ENCODE measurements at regions not wholly inside any gene's neighbourhood (a gene's known extent, or its start where the extent isn't known, plus 50 kb on each side); places are given as distances from the start of the nearest gene placed in this dataset.

DNA sequence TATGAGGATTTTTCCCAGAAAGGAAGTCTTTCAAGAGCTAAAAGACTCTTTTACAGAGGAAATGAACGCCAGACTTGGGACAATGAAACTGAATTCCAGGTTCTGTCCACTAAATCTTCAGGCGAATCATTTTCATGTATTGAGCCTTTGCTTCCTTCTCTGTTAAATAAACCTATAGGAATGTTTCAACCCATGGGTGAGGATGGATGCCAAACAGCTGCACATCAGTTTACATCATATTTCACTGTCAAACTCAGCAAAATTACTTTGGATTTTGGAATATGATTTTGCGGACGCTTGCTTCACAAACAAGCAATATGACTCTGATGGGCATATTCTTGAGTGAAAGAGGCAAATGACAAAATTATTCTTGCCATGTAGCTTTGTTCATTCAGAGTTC lies 256.1 kb upstream of the ZNF521 start:
- H4K20me1 ChIP-seq (ENCODE audit: insufficient read depth, low read length), result no peaks in the 10 kb centered on the region
- no peak overlapping the region for H3K27ac ChIP-seq (ENCODE audit: low read depth, low read length, poor library complexity, severe bottlenecking)
- H3K4me3 ChIP-seq (ENCODE audit: low read depth, low read length, poor library complexity, severe bottlenecking), result no peak overlapping the region
- no peak overlapping the region for H2AFZ ChIP-seq (ENCODE audit: low read length)
- H3F3A ChIP-seq (ENCODE audit: insufficient read depth, low read length), result no peaks in the 10 kb centered on the region
- no peak for TF ChIP-seq EZH2 (IDR thresholded peaks at IDR 0.05; ENCODE audit: borderline replicate concordance, low read length)
- TF ChIP-seq, protein P1, sequence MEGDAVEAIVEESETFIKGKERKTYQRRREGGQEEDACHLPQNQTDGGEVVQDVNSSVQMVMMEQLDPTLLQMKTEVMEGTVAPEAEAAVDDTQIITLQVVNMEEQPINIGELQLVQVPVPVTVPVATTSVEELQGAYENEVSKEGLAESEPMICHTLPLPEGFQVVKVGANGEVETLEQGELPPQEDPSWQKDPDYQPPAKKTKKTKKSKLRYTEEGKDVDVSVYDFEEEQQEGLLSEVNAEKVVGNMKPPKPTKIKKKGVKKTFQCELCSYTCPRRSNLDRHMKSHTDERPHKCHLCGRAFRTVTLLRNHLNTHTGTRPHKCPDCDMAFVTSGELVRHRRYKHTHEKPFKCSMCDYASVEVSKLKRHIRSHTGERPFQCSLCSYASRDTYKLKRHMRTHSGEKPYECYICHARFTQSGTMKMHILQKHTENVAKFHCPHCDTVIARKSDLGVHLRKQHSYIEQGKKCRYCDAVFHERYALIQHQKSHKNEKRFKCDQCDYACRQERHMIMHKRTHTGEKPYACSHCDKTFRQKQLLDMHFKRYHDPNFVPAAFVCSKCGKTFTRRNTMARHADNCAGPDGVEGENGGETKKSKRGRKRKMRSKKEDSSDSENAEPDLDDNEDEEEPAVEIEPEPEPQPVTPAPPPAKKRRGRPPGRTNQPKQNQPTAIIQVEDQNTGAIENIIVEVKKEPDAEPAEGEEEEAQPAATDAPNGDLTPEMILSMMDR (IDR thresholded peaks at IDR 0.05; ENCODE audit: low read length), result no peak
- H3K27me3 ChIP-seq (ENCODE audit: insufficient read depth, low read length), result no peaks in the 10 kb centered on the region
- H3K9me2 ChIP-seq (ENCODE audit: low read depth, low read length), result no peaks in the 10 kb centered on the region
- no peak overlapping the region for H3K9ac ChIP-seq (ENCODE audit: low read length)
- no peaks in the 10 kb centered on the region for H3K79me2 ChIP-seq (ENCODE audit: insufficient read depth, low read length)
- H3K4me1 ChIP-seq (ENCODE audit: insufficient read depth, low read length, severe bottlenecking), result no peaks in the 10 kb centered on the region
- H3K4me2 ChIP-seq (ENCODE audit: low read length), result no peak overlapping the region
- H3K9me3 ChIP-seq (ENCODE audit: low read length), result peaks cover 5% of the 10 kb centered on the region; the same call in 1 of the 2 replicates
- H3K36me3 ChIP-seq (ENCODE audit: insufficient read depth, low read length), result no peaks in the 10 kb centered on the region; the same call in 1 of the 2 replicates

GRCh38 chr18:25604894-25605597 lies 253.1 kb upstream of the ZNF521 start:
- peaks cover 5% of the 10 kb centered on the region; the same call in 1 of the 2 replicates for H3K9me3 ChIP-seq (ENCODE audit: low read length)
- no peaks in the 10 kb centered on the region; the same call in 1 of the 2 replicates for H3K36me3 ChIP-seq (ENCODE audit: insufficient read depth, low read length)
- no peak overlapping the region for H3K9ac ChIP-seq (ENCODE audit: low read length)
- H2AFZ ChIP-seq (ENCODE audit: low read length), result no peak overlapping the region
- H4K20me1 ChIP-seq (ENCODE audit: insufficient read depth, low read length), result no peaks in the 10 kb centered on the region
- H3K4me2 ChIP-seq (ENCODE audit: low read length), result no peak overlapping the region
- no peaks in the 10 kb centered on the region for H3K9me2 ChIP-seq (ENCODE audit: low read depth, low read length)
- no peaks in the 10 kb centered on the region for H3K79me2 ChIP-seq (ENCODE audit: insufficient read depth, low read length)
- no peak overlapping the region for H3K27ac ChIP-seq (ENCODE audit: low read depth, low read length, poor library complexity, severe bottlenecking)
- no peaks in the 10 kb centered on the region for H3K27me3 ChIP-seq (ENCODE audit: insufficient read depth, low read length)
- TF ChIP-seq EZH2 (IDR thresholded peaks at IDR 0.05; ENCODE audit: borderline replicate concordance, low read length), result no peak
- TF ChIP-seq, protein P1 (IDR thresholded peaks at IDR 0.05; ENCODE audit: low read length), result no peak
- no peaks in the 10 kb centered on the region for H3K4me1 ChIP-seq (ENCODE audit: insufficient read depth, low read length, severe bottlenecking)
- no peak overlapping the region for H3K4me3 ChIP-seq (ENCODE audit: low read depth, low read length, poor library complexity, severe bottlenecking)
- no peaks in the 10 kb centered on the region for H3F3A ChIP-seq (ENCODE audit: insufficient read depth, low read length)

DNA sequence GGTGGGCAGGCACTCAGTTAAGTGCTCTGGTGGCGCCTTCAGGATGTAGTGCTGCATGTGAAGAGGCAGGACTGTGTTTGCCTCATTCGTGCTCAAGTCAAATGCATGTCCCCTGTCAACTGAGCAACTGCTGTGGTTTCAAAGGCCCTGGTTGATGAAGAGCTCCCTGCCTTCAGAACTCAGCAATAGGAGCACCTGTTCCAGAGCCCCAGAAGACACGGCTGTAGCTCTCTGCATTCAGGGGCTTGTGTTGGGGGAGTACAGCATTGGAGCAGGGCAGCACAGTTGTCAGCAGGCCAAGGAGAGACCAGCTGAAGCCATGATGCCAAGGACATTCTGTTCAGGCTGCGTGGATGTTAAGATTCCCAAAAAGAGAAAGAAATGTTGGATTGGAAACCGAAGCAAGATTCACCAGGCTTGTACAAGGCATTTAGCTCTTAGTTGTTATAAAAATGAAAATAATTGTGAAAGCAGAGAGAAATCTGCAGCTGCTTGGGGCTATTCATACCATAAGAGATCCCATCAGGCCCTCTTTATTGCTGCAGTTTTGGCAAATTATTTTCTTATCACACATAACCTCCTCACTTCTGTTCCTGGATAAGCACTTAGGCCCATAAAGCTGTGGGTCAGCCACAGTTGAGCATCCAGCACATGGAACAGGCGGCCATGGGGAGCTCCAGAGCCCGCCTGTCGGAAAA lies 252.4 kb upstream of the ZNF521 start:
- Histone ChIP-seq H3F3A (ENCODE audit: insufficient read depth, low read length) (no peaks in the 10 kb centered on the region), H3K79me2 (ENCODE audit: insufficient read depth, low read length) (no peaks in the 10 kb centered on the region), H3K9me3 (ENCODE audit: low read length) (peaks cover 5% of the 10 kb centered on the region; the same call in 1 of the 2 replicates), H3K4me3 (ENCODE audit: low read depth, low read length, poor library complexity, severe bottlenecking) (no peak overlapping the region), H3K36me3 (ENCODE audit: insufficient read depth, low read length) (no peaks in the 10 kb centered on the region; the same call in 1 of the 2 replicates), H3K9me2 (ENCODE audit: low read depth, low read length) (no peaks in the 10 kb centered on the region), H3K9ac (ENCODE audit: low read length) (no peak overlapping the region), H3K4me2 (ENCODE audit: low read length) (no peak overlapping the region), H3K4me1 (ENCODE audit: insufficient read depth, low read length, severe bottlenecking) (no peaks in the 10 kb centered on the region), H3K27me3 (ENCODE audit: insufficient read depth, low read length) (no peaks in the 10 kb centered on the region), H4K20me1 (ENCODE audit: insufficient read depth, low read length) (no peaks in the 10 kb centered on the region), H3K27ac (ENCODE audit: low read depth, low read length, poor library complexity, severe bottlenecking) (no peak overlapping the region), H2AFZ (ENCODE audit: low read length) (no peak overlapping the region)
- TF ChIP-seq EZH2 (IDR thresholded peaks at IDR 0.05; ENCODE audit: borderline replicate concordance, low read length), result no peak
- TF ChIP-seq, protein P1 (IDR thresholded peaks at IDR 0.05; ENCODE audit: low read length), result no peak

All from OCI-LY1 (cell line).